Nephron (organoid): ENCODE measurements at regions not wholly inside any gene's neighbourhood (a gene's known extent, or its start where the extent isn't known, plus 50 kb on each side); places are given as distances from the start of the nearest gene placed in this dataset.

Experiments used
- H3K27ac Mint-ChIP-seq, 3 experiments: 2 replicates each; pipeline ENCODE4 v1.8.0; 2020; ENCODE audit warnings: mixed read lengths in 3 of 3, mild to moderate bottlenecking in 2 of 3, moderate library complexity in 1 of 3
- H3K27me3 Mint-ChIP-seq: 2 replicates; pipeline ENCODE4 v1.8.0; 2021; ENCODE audit warnings: low read depth, mild to moderate bottlenecking, moderate library complexity, mixed read lengths
- H3K36me3 Mint-ChIP-seq: 2 replicates; pipeline ENCODE4 v1.8.0; 2020; ENCODE audit warnings: low read depth, mixed read lengths
- H3K4me1 Mint-ChIP-seq: 2 replicates; pipeline ENCODE4 v1.8.0; 2020; ENCODE audit warnings: mixed read lengths
- H3K4me3 Mint-ChIP-seq, 3 experiments: 2 replicates each; pipeline ENCODE4 v1.8.0; 2020; ENCODE audit warnings: mild to moderate bottlenecking in 3 of 3, mixed read lengths in 3 of 3, moderate library complexity in 2 of 3
- H3K9me3 Mint-ChIP-seq: 2 replicates; pipeline ENCODE4 v1.8.0; 2020; ENCODE audit warnings: mixed read lengths
- TF ChIP-seq, protein P1 (sequence below), 3 experiments: fragments of 200-600 bp; sonication (generic); IDR thresholded peaks; one replicate each; pipeline ENCODE4 v1.5.0; 2021; ENCODE audit warnings: antibody characterized with exemption in 3 of 3; ENCODE audit not compliant: unreplicated experiment in 3 of 3

DNA sequence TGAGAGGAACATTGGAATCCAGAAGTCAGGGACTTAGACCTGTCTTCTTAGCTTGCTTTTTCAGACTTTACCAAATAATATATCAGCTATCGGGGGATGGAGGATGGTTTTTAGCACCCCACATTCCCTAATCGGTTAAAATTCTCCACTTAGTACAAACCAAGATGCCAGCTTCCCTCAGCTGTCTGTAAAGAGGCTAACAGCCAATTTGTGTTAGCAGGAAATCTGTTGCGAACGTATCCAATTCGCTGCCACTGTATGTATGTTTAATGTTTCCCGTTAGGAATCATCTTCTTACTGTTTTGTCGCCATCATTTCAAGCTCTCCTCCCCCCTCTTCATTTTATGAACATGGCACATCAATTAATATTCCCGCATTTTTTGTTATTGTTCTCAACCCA is 289.0 kb downstream of the BCL11B start:
- TF ChIP-seq, protein P1, sequence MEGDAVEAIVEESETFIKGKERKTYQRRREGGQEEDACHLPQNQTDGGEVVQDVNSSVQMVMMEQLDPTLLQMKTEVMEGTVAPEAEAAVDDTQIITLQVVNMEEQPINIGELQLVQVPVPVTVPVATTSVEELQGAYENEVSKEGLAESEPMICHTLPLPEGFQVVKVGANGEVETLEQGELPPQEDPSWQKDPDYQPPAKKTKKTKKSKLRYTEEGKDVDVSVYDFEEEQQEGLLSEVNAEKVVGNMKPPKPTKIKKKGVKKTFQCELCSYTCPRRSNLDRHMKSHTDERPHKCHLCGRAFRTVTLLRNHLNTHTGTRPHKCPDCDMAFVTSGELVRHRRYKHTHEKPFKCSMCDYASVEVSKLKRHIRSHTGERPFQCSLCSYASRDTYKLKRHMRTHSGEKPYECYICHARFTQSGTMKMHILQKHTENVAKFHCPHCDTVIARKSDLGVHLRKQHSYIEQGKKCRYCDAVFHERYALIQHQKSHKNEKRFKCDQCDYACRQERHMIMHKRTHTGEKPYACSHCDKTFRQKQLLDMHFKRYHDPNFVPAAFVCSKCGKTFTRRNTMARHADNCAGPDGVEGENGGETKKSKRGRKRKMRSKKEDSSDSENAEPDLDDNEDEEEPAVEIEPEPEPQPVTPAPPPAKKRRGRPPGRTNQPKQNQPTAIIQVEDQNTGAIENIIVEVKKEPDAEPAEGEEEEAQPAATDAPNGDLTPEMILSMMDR (IDR thresholded peaks at IDR 0.05; ENCODE audit: unreplicated experiment in 3 of 3), result no peak
- H3K36me3 Mint-ChIP-seq, result no peaks in the 10 kb centered on the region
- peaks cover 7% of the 10 kb centered on the region for H3K27me3 Mint-ChIP-seq
- no peak overlapping the region for H3K4me3 Mint-ChIP-seq
- H3K9me3 Mint-ChIP-seq, result peaks cover 15% of the 10 kb centered on the region
- no peaks in the 10 kb centered on the region for H3K4me1 Mint-ChIP-seq
- H3K27ac Mint-ChIP-seq, result no peak overlapping the region

DNA sequence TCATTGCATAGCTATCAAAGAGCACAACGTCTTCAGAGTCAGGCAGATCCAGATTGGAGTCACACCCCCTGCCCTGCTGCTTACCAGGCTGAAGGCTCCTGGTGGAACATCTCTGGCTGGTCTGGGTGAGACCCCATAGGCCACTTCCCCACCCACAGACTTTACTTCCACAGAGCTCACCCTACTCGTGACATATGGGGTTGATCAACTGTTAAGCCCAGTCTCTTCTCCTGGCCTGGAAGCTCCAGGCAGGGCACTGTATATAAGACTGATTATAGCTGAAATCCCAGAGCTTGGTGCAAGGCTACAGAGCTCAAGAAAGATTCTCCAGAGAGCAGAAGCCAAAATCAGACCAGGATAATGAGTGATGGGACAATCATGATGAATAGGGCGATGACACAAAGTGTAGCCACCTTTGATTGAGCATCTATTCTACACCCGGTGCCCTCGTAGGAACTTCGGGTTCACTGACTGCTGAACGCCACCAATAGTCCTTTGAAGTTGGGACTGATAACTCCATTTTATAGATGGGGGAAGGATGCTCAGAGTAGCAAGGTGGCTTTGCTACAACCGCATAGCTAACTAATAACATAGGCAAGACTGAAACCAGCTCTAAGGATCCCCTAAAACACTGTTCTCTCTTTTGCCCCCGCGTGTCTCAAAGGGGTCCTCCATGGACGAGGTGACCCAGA is 287.8 kb downstream of the BCL11B start:
- no peak overlapping the region for H3K27ac Mint-ChIP-seq
- peaks cover 11% of the 10 kb centered on the region for H3K9me3 Mint-ChIP-seq
- H3K4me3 Mint-ChIP-seq, result no peak overlapping the region
- peaks cover 6% of the 10 kb centered on the region for H3K27me3 Mint-ChIP-seq
- TF ChIP-seq, protein P1 (IDR thresholded peaks at IDR 0.05; ENCODE audit: unreplicated experiment in 3 of 3), result no peak
- no peaks in the 10 kb centered on the region for H3K36me3 Mint-ChIP-seq
- H3K4me1 Mint-ChIP-seq, result no peaks in the 10 kb centered on the region

DNA sequence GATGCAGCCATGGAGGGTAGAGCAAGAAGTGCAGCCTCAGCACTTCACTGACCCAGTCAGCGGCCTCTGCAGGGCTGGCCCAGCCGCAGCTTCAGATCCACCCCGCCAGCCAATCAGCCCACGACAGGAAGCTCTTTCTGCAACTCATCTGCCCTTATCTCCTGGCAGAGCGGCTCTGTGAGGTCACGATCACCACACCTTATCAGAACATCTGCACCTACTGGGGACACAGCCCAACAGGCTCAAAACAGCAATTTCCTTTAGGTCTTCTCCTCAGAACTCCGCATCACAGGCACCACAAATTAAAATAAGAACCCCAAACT is 287.3 kb downstream of the BCL11B start:
- Mint-ChIP-seq H3K27me3 (peaks cover 3% of the 10 kb centered on the region), H3K27ac (no peak overlapping the region), H3K4me1 (no peaks in the 10 kb centered on the region), H3K9me3 (peaks cover 8% of the 10 kb centered on the region), H3K4me3 (no peak overlapping the region), H3K36me3 (no peaks in the 10 kb centered on the region)
- TF ChIP-seq, protein P1 (IDR thresholded peaks at IDR 0.05; ENCODE audit: unreplicated experiment in 3 of 3), result no peak

DNA sequence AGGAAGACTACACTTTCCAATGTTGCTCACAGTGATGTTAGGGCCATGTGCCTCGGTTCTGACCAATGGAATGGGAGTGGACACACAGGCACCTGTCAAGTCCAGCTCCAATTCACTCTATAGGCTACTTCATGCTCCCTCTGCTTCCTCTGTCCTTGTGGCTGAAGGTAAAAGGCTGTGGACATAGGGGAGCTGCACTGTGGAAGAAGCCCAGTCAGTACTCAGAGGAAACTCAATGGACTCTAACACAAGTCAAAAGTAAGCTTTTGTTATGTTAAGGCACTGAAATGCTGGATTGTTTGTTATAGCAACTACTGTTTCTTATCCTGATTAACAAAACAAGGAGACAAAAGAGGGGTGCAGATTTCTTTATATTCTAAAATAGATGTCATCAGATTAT is 278.2 kb downstream of the BCL11B start:
- TF ChIP-seq, protein P1 (IDR thresholded peaks at IDR 0.05; ENCODE audit: unreplicated experiment in 3 of 3), result no peak
- H3K4me1 Mint-ChIP-seq, result no peaks in the 10 kb centered on the region
- peaks cover 3% of the 10 kb centered on the region for H3K27me3 Mint-ChIP-seq
- H3K9me3 Mint-ChIP-seq, result no peaks in the 10 kb centered on the region
- no peaks in the 10 kb centered on the region for H3K36me3 Mint-ChIP-seq
- no peak overlapping the region for H3K27ac Mint-ChIP-seq
- H3K4me3 Mint-ChIP-seq, result no peak overlapping the region

DNA sequence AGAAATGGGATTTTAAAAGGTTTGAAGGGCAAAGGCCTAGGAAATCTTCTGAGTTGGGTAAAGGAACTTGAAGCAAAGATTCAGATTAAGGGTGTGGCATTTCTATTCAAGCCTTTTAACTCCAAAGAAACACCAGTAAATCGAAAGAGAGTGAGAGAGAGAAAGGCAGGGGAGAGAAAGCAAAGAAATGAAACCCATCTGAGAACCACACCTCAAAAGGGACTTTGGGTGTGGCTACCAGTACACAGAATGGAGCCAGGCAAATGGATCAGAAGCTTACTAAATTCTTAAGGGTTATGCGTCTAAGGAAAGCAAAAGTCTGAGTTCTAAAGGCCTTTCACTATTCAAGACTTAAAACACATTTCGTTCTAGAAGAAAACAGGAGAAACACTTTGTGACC is 277.4 kb downstream of the BCL11B start:
- Mint-ChIP-seq H3K9me3 (no peaks in the 10 kb centered on the region), H3K27me3 (peaks cover 3% of the 10 kb centered on the region), H3K4me1 (no peaks in the 10 kb centered on the region), H3K27ac (no peak overlapping the region), H3K4me3 (no peak overlapping the region), H3K36me3 (no peaks in the 10 kb centered on the region)
- TF ChIP-seq, protein P1 (IDR thresholded peaks at IDR 0.05; ENCODE audit: unreplicated experiment in 3 of 3), result no peak

DNA sequence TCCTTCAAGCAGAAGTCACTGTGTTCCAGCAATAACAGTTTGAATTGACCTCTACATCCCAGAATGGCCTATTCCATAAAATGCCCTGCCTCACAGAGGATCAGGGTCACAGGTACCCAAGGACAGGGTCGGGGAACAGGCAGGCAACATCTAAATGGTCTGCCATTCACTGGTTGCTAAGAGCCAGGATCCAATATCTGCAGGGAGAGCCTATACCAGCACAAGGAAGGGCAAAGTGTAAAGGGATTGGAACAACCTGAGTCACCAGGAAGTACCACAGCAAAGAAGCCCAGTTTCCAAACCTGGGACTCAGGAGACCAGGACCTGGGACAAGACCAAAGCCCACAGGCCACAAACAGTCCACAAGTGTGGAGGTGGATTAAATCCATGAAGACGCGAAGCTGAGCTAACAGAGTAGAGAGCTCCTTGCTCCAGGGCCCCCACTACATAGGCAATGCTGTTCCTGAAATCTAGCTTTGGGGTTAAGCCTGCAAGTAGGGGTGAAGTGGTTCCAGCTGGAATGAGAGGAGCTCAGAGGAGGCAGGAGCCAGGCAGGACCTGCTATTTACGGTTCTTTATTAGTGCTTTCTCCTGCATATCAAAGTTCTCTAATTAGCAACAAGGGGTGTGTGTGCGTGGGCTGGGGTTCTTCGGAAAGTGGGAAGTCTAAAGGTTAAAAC is 274.3 kb downstream of the BCL11B start:
- TF ChIP-seq, protein P1 (IDR thresholded peaks at IDR 0.05; ENCODE audit: unreplicated experiment in 3 of 3), result no peak
- Mint-ChIP-seq H3K27me3 (peaks cover 6% of the 10 kb centered on the region), H3K4me3 (no peak overlapping the region), H3K36me3 (no peaks in the 10 kb centered on the region), H3K4me1 (no peaks in the 10 kb centered on the region), H3K27ac (no peak overlapping the region), H3K9me3 (no peaks in the 10 kb centered on the region)
